Activated naive CD4-positive, alpha-beta T cell (primary cell): ENCODE measurements at regions not wholly inside any gene's neighbourhood (a gene's known extent, or its start where the extent isn't known, plus 50 kb on each side); places are given as distances from the start of the nearest gene placed in this dataset.
A peak's percentile ranks its signal among the peaks of the same experiment; 100 is the strongest.
"Not testable (repeated sequence)": the region's sequence is repeated elsewhere in the genome, so short reads cannot be mapped to it uniquely, and the experiment has no call there.

Experiments
- DNase-seq, 4 experiments: peaks; one replicate each; lab custom pipeline; 2025; lab: John Stamatoyannopoulos, UW

DNA sequence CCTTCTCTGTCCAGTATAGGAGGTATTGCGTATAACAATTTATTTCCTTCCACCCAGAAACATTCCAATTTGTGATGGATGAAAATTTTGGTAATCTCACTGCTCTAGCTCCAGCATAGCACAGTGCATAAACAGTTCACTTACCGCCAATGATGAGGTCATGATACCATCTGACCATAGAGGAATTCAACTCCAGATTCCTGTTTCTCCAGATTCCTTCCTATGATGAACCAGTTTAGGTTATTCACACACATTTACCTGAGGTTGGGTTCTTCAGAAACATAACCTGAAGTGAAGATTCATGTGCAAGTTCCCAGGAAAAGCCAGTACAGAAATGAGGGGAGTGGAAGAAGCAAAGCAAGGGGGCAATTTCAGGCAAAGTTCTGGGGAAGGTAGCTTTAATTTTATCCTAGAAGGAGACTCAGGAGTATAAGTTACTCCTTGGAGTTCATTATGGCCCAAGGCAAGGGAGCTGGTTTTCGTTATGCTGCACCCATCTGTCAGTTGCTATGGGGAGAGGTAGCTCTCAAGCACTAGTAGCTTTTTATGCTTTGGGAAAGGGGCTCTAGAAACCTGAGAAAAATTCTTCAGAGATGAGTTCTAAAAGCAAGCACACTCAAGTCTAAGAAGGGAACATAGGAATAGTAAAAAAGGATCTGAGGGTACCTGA, 121.6 kb downstream of the CASP12 start:
- DNase-seq = no peak

DNA sequence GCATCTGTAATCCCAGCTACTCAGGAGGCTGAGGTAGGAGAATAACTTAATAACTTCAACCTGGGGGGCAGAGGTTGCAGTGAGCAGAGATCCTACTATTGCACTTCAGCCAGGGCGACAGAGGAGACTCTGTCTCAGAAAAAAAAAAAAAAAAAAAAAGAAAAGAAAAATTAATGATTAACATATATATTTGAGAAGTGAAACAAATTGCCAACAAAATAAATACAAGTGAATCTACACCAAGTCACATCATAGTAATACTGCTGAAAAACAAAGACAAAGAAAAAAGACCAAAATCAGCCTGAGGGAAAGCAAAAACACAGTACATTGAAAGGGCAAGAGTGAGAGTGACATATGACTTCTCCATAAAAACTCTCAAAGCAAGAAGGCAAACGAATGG, 123.7 kb downstream of the CASP12 start:
- DNase-seq = no peak

DNA sequence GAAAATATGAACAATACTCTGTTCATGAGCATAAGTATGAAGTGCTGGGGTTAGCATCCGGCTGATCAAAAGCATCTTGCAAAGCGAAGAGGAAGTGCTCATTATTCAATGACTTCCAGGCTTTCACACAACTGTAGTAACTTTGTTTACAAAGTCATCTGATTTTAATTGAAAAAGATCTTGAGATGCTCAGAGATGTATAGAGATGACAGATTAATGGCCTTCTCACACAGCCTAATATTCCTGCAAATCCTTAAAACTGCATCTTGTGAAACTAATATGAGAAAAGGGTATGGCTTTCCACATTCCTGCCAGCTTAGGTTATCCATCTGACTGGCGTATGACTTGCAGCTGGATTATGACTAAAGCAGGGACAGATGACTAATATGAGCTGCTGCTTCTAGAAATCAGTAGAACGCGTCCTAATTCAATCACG, 125.4 kb downstream of the CASP12 start:
- no peak for DNase-seq

DNA sequence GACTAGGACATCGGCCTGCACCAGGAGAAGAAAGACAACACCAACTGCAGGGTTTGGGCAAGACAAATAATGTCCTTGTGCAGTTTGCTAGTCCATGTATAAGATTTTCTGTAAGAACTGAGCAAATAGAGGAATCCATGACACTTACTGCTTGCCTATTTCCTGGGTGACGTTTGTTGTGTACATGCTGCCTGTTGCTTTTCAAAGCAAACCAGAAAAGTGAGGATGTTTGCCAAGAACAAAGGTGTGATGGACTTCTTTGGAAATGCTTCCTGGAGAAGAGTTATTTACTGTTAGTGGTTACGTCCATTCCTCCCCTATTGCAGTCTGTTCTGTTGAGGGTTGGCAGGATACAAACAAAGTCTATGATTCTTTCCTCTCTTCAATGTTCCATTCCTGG, 126.5 kb downstream of the CASP12 start:
- no peak for DNase-seq

DNA sequence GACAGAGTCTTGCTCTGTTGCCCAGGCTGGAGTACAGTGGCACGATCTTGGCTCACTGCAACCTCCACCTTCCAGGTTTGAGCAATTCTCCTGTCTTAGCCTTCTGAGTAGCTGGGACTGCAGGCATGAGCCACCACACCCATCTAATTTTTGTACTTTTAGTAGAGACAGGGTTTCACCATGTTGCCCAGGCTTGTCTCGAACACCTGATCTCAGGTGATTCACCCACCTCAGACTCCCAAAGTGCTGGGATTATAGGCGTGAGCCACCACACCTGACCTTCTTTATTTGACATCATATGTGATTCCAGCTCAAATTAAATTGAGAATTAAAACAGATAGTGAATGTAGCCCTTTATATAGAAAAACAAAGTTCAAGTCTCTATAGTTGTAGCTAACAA, 127.2 kb downstream of the CASP12 start:
- not testable (repeated sequence) for DNase-seq

DNA sequence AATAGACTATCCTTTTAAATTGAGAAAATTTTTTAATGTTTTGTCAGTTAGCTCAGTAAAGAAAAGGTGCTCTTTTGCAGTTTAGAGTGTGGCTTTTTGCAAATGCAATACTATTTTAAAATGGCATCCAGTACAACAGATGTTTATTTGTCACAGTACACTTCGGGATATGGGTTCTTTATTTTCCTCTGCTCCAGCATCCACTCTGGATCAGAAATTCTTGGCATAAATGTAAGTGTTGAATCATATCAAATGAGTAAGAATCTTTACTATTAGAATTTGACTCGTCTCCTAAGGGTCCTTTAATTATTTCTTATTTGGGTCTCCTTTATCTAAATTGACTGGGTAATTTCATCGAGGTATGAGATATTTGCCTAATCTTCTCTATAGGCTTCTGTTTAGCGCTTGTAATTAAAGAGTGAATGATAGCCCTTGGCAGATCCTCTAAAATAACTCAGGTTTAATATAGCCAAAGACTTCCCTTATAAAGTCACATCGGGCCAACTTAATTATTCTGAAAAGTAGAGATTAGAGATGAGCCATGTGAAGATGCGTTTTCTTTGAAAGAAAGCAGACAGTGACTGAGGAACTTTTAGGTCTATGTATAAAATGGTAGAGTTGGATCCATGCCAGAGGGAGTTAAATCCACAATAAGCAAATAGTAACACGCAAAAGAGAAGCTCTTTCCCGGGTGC, 132.7 kb downstream of the CASP12 start:
- no peak for DNase-seq

DNA sequence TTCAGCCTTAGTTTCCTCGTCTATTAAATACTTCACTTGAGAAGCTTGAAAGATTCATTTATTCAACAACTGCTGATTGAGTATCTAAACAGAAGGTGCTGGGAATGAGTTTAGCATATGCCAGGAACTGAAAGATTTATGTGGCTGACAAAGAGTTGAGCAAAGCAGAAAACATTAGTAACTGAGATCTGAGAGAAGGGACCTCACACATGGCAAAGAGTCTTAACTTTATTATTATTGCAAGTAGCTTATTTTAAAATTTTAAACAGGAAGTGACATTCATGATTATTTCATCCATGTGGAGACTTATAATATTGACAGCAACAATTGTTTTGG, 133.6 kb downstream of the CASP12 start:
- DNase-seq = no peak

DNA sequence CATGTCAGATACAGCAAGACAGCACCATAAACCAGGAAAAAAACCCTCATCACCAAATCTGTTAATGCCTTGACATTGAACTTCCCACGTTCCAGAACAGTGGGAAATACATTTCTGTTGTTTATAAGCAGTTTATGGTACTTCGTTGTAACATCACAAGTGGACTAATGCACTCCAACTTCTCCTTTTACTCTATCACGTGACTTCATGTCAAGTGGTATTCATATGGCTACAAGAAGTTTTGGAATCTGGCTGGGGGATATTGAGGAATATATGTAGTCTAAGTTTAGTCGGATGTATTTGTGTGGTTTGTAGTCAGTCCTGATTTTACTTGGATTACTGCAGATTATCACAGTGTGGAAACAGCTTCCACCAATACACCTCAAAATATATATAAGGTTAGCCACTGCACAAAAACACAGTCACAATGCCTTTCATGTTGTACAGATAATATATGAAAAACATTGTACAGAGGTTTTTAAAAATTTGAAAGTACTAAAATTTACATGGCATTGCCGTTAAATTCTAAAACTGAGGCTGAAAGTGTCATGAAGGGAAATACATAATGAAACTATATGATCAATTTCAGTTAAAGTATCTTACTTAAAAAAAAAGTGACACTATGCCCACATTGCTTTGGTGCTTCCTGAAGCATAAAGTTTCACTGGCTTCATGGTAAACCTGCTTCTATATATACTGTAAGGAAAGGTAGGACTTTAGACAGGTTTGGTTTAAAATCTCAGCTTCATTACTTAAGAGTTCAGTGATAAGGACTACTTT, 134.1 kb downstream of the CASP12 start:
- DNase-seq = no peak

DNA sequence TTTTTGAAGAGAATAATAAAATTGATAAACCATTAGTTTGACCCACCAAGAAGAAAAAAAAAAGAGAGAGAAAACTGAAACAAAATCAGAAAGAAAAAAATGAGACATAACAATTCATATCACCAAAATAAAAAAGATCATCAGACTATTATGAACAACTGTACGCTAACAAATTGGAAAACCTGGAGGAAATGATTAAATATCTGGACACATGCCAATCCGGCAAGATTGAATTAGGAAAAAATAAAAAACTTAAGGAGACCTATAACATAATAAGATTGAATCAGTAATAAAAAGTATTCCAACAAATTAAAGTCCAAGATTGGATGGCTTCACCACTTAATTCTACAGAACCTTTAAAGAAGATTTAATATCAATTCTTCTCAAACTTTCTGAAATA, 136.7 kb downstream of the CASP12 start:
- DNase-seq = no peak

DNA sequence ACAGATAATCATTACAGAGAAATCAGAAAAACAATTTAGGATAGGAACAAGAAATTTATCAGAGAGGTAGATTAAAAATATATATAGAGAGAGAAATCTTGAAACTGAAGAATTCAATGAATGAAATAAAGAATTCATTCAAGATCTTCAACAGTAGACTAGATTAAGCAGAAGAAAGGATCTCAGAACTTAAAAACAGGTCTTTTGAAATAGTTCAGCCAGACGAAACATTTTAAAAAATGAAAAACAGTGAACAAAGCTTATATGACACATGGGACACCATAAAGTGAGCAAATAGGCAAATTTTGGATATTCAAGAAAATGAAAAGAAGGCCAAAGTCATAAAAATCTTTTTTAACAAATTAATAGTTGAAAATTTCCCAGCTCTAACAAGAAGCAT, 138.8 kb downstream of the CASP12 start:
- no peak for DNase-seq

DNA sequence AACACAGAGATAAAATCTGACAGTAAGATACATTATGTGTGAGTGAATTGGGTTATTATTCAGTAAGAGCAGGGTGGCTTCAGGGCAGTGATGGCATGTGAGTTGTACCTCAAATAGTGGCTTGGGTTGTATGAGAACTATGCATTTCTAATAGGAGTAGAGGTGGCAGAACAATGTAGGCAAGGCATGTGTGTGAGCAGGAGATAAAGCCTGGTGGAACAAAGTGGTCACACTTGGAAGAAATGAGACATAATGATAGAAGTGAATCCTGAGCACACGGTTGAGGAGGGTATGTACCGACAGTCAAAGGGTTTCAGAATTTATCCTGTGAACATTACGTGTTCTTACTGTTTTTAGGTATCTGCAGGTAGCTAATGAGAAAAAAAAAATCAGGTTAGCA, 159.3 kb downstream of the CASP12 start:
- DNase-seq = no peak

DNA sequence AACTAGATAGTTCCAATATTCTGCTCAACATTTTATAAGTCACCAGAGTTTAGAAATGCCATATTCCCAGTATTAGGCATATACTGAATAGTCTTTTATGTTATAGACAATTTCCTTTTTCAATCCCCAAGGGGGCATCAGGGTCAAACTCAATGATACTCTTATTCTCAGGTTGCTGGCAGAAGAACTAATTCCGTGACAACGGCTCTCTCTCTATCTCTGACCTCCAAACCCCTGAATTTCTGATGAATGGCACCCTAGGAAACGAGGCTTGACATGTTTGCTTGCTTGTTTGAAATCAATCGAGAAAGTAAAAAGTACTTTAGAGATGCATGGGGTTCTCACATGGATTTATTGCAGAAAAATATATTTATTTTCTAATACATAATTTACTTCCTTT, 160.1 kb downstream of the CASP12 start:
- no peak for DNase-seq

DNA sequence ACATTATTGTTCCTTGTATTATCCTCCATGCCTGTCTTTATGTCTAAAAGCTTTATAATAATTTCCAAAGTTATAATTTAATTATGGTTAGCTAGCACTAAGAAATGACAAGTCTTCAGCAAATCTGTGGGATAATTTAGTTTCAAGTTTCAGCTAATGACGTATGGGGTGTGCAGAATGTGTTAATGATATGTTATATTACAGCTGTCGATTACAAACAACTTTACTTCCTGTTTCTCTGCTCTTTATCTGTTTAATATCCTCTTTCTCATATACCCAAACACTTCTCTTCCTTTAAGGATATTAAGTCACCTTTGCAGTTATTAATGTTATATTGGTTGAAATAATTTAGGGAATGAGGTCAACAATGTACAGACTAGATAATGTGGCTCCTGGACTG, 161.8 kb downstream of the CASP12 start:
- no peak for DNase-seq

DNA sequence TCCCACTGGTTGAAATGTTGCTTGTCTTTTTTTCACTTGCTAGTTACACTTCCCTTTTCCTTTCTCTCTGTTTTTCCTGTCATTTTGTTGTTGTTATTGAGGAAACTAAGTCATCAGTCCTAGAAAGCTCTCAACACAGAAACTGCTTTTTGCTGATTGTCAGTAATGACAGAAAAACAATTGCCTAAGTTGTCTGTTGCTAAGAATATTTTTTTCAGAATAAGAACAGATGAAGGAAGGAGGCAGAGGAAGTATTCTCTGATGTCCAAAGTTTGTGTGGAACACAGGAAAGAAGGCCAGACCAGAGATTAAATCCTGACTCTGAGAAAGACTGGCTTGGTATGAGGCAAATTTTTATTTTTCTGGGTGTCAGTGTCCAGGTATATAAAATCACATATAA, 163.3 kb downstream of the CASP12 start:
- no peak for DNase-seq

DNA sequence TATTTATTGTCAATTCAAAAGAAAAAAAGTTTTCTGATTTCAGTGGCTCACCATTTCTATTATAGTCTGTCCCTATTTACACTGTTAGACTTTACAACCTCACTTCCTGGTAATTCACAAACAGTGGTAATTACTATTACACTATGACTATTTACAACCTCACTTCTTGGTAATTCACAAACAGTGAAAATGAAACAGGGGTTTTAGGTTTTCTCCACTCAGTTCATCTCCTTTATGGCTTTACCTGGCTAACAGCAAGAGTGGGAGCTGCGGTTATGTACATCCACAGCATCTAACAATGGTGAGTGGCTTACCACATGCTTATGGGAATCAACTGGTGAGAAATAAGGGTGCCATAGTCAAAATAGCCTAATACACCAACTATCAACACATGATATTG, 166.4 kb downstream of the CASP12 start:
- no peak for DNase-seq

DNA sequence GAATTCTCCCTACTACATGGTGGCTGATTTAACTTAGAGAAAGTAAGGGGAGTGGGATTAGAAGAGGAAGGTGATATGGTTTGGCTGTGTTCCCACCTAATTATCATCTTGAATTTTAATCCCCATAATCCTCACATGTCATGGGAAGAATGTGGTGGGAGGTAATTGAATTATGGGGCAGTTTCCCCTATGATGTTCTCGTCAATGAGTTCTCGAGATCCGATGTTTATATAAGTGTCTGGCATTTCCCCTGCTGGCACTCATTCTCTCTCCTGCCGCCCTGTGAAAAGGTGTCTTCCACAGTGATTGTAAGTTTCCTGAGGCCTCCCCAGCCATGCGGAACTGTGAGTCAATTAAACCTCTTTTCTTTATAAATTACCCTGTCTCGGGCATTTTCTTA, 169.3 kb downstream of the CASP12 start:
- no peak for DNase-seq

DNA sequence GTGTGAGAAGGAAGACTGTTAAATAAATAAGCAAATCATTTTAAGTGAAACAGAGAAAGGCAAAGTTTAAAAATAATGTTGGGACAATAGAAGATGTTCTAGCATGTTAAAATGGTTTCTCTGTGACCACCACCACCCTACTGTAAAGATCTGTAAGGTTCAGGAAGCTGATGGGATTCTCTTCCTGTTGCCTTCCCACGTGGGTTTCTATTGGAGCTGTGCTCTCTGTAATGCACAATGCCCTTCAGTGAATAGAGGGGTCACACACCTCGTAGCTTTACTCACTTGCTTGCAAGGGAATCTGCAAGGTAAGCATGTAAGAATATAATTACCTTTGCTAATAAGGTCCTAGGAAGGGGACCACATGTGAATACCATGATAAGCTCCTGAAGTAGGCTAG, 170.5 kb downstream of the CASP12 start:
- no peak for DNase-seq

DNA sequence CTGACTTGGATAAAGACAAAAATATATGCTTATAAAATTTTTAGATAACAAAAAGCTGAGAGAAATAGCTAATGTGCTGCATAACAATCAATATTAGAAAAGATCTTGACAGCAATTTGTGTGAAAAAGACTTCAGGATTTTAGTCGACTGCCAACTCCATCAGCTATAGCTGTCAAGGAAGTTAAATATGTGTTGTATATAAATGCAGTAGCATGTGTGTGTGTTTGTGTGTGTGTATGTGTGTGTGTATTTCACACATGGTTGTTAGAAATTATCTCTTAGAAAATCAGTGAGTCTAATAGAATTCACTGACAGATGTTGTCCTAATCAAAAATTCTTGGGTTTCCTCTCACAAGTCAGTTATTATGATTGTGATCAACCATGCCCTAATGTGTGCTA, 171.2 kb downstream of the CASP12 start:
- no peak for DNase-seq

DNA sequence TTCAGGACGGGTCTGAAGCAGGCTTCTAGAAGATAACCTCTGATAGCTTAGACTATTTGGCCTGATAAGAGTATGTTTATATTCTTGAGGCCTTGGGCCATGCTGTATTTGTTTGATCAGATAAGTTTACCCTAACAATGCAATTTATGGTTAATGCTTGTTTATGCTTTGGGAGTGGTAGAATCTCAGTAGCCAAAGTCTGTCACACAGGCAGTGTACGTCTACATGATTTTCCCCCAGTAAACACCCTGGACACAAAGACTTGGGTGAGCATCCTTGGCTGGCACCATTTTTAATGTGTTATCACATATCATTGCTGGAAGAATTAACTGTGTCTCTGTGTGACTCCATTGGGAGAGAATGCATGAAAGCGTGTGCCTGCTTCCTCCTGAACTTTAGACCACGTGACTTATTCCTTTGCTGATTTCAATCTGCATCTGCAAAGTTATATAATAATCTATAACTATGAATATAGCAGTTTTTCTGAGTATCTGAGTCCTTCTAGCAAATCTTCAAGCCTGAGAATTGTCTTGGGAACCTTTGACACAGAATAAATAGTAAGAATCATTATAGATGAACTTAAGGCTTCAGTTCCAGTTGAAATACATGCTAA, 172.4 kb downstream of the CASP12 start:
- DNase-seq = no peak

DNA sequence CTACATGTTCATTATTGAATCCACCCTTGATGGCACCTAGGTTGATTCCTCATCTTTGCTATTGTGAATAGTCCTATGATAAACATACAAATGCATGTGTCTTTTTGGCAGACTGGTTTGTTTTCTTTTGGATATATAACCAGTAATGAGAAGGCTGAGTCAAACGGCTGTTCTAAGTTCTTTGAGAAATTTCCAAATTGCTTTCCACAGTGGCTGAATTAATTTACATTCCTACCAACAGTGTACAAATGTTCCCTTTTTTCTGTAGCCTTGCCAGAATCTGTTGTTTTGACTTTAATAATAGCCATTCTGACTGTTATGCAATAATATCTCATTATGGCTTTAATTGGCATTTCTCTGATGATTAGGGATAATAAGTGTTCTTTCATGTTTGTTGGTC, 184.9 kb downstream of the CASP12 start:
- DNase-seq = no peak

DNA sequence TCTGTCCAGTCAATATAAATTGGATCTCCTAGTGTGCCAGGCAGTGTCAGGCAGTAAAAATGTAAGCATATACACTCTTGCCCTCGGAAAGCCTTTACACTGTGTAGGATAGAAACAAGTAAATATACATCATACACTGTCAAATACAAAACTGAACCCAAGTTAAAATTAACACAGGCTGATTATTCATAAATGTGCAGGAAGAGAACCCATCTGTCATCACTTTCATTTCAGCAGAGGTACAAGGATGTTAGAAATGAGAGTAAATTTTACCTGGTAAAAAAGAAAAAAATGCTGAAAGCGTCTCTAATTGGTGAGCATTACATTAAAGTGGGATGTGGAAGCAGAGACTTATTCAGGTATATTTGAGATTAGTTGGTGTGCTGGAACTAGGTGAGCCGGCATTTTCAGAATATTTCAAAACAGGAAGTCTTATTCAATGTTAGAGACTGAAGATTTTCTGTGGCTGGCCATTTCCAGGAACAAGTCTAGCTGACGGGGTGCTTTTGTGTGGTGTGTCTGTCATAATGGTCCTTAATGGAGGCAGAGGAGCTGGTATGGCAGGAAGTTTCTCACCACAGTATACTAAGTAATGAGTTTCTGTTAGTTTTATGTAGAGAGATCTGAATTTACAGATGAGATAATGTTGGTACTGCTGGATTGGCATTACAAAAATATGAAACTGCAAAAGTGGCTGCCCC, 192.6 kb downstream of the CASP12 start:
- DNase-seq = peak in 3 of 4 experiments; percentile 2 to 42 (median 34)

DNA sequence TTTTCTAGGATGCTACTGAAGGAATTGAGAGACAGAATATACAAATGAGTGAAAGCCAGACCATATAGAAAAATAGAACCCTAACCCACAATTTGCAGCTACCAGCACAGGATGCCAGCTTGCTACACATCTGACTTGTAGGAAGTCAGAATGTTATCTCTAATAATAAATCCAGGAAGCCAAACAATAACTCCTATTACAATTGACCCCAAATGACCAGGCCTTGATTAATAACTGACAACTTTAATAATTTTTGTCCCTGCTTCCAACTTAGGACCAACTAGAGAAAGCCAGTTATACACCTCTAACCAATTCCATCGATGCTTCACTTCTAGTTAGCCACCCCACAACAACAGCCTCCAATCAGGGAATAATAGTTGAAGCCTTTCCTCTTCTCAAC, 193.4 kb downstream of the CASP12 start:
- DNase-seq = no peak
